Muscle layer of colon (tissue), 2 donors: ENCODE measurements at regions not wholly inside any gene's neighbourhood (a gene's known extent, or its start where the extent isn't known, plus 50 kb on each side); places are given as distances from the start of the nearest gene placed in this dataset.

ENCODE experiments used
- H3K27ac ChIP-seq: one replicate; pipeline ENCODE4 v1.7.0; 2013; ENCODE audit warnings: low read depth, mild to moderate bottlenecking, low read length, moderate library complexity
- H3K27me3 ChIP-seq, 2 donors: one replicate each; pipeline ENCODE4 v1.7.0; 2013; ENCODE audit warnings: low read length in 2 of 2, mild to moderate bottlenecking in 2 of 2; ENCODE audit not compliant: insufficient read depth in 2 of 2, control insufficient read depth in 1 of 2
- H3K36me3 ChIP-seq: one replicate; pipeline ENCODE4 v1.7.0; 2013; ENCODE audit warnings: mild to moderate bottlenecking, low read length; ENCODE audit not compliant: insufficient read depth
- H3K4me1 ChIP-seq: one replicate; pipeline ENCODE4 v1.7.0; 2013; ENCODE audit warnings: mild to moderate bottlenecking, low read length; ENCODE audit not compliant: insufficient read depth
- H3K4me3 ChIP-seq, 2 donors: one replicate each; pipeline ENCODE4 v1.7.0; 2013; ENCODE audit warnings: low read length in 2 of 2, low read depth in 1 of 2, mild to moderate bottlenecking in 1 of 2, moderate library complexity in 1 of 2
- H3K9ac ChIP-seq: one replicate; pipeline ENCODE4 v1.7.0; 2013; ENCODE audit warnings: low read length
- H3K9me3 ChIP-seq: one replicate; pipeline ENCODE4 v1.7.0; 2013; ENCODE audit warnings: mild to moderate bottlenecking, low read length
- donor health status: abdominal sarcoma.
- donor health status: Adenocarcinoma of cecum.

DNA sequence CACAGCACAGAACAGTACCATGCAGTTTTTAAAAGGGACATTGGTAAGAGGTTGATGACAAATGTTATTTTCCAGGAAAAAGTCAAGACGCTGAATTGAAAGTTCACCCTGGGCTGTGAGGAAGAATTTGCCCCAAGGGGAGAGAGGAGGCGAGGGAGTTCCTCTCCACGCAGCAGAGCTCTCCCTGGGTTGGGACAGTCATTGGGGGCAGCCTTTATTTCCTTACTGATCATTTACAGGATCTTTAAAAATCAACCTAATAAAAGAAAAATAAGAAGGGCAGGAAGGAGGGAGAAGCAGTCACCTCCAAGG is 49.9 kb upstream of the WNT7B start:
- Histone ChIP-seq H3K9me3 (no peaks in the 10 kb centered on the region), H3K4me1 (peaks cover 6% of the 10 kb centered on the region), H3K36me3 (no peaks in the 10 kb centered on the region), H3K4me3 (peak overlapping the region; percentile 58 to 62), H3K9ac (peak overlapping the region; percentile 53), H3K27me3 (no peaks in the 10 kb centered on the region), H3K27ac (peak overlapping the region; percentile 56)

DNA sequence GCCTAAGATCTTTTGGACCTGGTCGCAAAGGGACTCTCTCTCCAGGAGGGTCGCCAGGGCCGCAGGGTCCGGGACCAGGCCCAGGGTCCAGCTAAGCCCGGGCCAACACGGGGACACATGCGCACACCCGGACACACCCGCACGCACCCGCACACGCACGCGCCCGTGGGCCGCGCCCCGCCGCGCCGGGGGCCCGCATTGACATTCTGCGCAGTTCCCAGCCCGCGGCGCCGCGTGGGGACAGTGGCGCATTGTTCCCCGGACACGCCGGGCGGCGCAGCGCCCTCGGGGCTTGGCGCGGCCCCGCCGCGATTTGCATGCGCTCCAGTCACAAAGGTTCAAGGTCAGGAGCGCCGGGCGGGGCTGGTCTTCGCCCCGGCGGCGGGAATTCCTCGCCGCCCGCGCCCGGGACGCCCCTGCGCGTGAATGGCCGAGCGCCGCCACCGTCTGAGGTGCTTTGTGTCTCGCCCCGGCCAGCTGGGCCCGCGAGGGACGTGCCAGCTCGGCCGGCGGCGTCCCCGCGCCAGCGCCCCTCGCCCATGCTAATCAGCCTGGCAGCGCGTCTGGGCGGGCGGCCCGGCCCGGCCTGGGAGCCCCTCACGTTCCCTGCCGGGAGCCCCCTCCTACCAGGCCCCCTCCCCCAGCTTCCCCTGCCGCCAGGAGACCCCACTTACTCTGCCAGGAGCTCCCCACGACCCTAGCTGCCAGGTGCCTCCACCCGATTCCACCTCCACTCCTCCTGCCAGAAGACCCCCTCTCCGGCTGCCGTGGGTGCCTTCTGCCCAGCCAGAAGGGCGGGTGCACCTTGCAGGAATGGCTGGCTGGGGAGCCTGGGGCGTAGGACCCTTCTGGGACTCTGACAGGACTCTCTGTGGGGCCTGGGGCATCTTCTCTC is 50.5 kb upstream of the WNT7B start:
- Histone ChIP-seq H3K36me3 (no peaks in the 10 kb centered on the region), H3K4me1 (peaks cover 6% of the 10 kb centered on the region), H3K27me3 (no peaks in the 10 kb centered on the region), H3K9ac (peak overlapping the region; percentile 53), H3K27ac (peak overlapping the region; percentile 56), H3K9me3 (no peaks in the 10 kb centered on the region), H3K4me3 (peak overlapping the region; percentile 58 to 62)

DNA sequence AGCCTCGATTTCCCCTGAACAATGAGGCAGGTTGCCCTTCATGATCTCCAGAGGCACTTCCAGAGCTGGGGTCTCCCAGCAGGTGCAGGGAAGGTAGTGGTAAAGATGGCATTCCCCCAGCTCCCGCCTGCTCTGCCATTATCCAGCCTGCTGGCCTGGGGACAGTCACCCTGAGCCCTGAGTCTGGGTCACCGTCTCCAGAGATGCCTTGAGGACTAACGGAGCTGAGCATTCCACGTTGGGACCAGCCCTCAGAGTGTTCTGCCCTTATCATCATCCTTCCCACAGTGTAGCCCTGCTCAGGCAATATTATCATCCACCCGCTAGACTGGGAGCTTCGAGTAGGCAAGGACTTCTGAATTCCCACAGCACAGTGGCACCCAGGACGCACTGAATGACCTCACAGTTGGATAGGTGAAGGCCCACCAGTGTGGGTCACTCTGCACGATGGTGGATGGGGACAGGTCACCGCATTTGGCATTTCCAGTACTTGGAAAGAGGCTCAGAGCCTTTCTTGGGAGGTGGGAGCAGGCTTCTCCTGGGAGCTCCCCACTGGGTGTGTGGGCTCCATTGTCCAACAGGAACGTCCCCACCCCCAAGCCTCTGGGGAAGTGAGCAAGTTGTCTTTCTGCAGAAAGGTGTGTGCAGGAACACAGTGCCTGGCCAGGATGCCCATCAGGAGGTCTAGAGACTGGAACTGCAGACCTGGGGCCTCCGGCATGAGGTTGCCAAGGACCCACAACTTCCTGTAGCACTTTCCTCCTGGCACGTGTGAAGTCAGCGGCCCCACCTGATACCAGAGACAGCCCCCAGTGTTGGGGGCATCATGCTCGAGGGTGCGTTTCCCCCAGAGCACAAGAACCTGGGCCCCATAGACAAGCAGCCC is 51.4 kb upstream of the WNT7B start:
- peaks cover 6% of the 10 kb centered on the region for H3K4me1 ChIP-seq
- H3K9me3 ChIP-seq: no peaks in the 10 kb centered on the region
- no peak overlapping the region for H3K4me3 ChIP-seq
- no peaks in the 10 kb centered on the region for H3K27me3 ChIP-seq
- no peaks in the 10 kb centered on the region for H3K36me3 ChIP-seq
- H3K9ac ChIP-seq: peak overlapping the region; percentile 15
- peak overlapping the region; percentile 56 for H3K27ac ChIP-seq

DNA sequence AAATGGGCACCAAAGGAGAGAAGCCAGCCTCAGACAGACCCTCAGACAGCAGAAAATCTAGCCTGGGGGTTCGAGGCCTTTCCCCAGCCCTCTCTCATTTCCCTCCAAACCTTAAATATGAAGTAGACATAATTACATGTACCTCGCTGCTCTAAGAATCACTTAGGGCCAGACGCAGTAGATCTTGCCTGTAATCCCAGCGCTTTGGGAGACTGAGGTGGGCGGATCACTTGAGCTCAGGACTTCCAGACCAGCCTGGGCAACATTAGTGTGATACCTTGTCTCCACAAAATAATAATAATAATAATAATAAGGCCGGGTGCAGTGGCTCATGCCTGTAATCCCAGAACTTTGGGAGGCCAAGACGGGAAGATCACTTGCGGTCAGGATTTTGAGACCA is 52.1 kb upstream of the WNT7B start:
- no peak overlapping the region for H3K27ac ChIP-seq
- H3K9ac ChIP-seq: no peak overlapping the region
- peaks cover 6% of the 10 kb centered on the region for H3K4me1 ChIP-seq
- no peaks in the 10 kb centered on the region for H3K27me3 ChIP-seq
- H3K36me3 ChIP-seq: no peaks in the 10 kb centered on the region
- no peaks in the 10 kb centered on the region for H3K9me3 ChIP-seq
- no peak overlapping the region for H3K4me3 ChIP-seq

DNA sequence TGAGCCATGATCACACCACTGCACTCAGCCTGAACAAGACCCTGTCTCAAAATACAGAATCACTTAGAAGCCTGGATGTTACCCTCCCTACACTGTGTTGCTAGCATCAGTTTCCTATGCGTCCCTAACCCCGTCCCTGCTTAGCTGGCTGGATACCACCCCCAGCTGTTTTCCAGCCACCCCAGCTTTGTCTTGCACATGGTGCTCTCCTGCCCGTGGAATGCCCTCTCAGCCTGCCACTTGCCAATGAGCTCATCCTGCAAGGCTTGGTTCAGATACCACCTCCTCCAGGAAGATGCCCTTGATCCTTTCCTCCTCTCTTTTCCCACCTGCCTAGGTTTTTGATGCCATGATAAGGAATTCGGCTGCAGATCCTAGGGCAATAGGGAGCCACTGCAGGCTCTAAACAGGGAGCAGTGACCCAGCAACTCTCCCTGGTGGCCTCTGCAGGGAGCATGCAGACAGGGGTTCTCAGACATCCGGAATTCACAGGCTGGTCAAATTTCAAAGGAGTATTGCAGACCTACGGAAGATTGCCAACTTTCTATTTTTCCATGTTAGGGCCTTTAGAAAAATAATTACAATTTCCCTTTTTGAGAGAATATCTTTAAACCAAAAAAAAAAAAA is 52.7 kb upstream of the WNT7B start:
- Histone ChIP-seq H3K9me3 (no peaks in the 10 kb centered on the region), H3K36me3 (no peaks in the 10 kb centered on the region), H3K4me1 (peaks cover 6% of the 10 kb centered on the region), H3K4me3 (no peak overlapping the region), H3K27me3 (no peaks in the 10 kb centered on the region), H3K27ac (no peak overlapping the region), H3K9ac (no peak overlapping the region)

DNA sequence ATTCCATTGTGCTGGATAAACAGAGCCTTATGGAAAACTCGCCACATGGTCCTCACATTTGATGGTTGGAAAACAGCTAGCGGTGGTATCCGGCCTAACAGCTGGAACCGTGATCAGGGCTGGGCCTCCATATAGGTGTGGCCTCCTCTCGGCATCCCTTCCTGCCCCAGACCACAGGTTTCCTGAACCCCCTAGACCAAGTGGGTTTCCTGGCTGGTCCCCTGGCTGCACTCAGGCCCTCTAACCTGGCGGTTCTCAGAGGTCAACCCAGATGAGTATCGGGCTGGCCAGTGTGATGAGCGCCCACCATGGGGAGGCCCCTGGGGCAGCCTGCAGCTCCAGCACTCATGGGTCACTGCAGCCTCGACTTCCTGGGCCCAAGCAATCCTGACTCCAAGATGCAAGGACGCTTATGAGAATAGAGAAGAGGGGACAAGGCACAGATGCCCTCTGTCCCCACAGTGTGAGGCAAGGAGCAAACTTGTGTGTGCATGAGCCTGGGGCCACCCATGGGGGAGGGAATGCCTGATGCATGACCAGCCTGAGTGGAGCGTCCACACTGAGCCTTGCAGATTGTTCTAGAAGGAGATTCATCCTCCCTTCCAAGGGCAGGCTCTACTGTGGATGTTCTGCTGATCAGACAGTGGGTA is 53.4 kb upstream of the WNT7B start:
- H3K4me1 ChIP-seq: peaks cover 9% of the 10 kb centered on the region
- no peaks in the 10 kb centered on the region for H3K27me3 ChIP-seq
- no peaks in the 10 kb centered on the region for H3K36me3 ChIP-seq
- no peak overlapping the region for H3K4me3 ChIP-seq
- H3K27ac ChIP-seq: no peak overlapping the region
- H3K9ac ChIP-seq: no peak overlapping the region
- H3K9me3 ChIP-seq: no peaks in the 10 kb centered on the region

DNA sequence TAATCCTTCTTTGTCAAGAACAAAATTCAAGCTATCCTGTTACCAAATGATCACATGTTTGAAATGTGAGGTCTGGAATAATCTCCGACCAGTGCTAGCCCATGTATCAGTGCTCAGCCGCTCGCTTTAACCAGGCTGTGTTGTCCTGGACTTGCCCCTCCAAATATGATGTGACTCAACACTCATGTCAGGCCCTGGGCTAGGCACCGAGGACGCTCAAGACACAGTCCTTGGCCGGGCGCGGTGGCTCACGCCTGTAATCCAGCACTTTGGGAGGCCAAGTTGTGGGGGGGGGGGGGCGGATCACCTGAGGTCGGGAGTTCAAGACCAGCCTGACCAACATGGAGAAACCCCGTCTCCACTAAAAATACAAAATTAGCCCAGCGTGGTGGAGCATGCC is 54.1 kb upstream of the WNT7B start:
- no peaks in the 10 kb centered on the region for H3K9me3 ChIP-seq
- H3K36me3 ChIP-seq: no peaks in the 10 kb centered on the region
- no peaks in the 10 kb centered on the region for H3K27me3 ChIP-seq
- no peak overlapping the region for H3K4me3 ChIP-seq
- no peak overlapping the region for H3K9ac ChIP-seq
- peaks cover 9% of the 10 kb centered on the region for H3K4me1 ChIP-seq
- H3K27ac ChIP-seq: no peak overlapping the region

DNA sequence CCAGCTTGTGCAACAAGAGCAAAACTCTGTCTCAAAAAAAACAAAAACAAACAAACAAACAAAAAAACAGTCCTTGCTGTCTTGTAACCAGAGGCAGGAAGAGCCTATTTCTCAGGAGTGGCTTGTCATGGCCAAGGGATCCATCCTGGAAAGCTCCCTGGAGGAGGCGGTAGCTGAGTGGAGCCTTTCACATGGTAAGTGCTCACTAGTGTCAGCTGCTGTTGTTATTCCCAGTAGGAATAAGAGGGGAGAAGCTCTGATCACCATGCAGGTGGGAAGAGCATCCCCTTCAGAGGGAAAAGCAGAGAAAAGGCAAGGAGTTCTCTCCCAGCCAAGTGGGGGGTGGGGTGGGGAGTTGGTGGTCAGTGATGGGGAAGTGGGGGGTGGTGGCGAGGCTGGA is 54.6 kb upstream of the WNT7B start:
- no peak overlapping the region for H3K27ac ChIP-seq

DNA sequence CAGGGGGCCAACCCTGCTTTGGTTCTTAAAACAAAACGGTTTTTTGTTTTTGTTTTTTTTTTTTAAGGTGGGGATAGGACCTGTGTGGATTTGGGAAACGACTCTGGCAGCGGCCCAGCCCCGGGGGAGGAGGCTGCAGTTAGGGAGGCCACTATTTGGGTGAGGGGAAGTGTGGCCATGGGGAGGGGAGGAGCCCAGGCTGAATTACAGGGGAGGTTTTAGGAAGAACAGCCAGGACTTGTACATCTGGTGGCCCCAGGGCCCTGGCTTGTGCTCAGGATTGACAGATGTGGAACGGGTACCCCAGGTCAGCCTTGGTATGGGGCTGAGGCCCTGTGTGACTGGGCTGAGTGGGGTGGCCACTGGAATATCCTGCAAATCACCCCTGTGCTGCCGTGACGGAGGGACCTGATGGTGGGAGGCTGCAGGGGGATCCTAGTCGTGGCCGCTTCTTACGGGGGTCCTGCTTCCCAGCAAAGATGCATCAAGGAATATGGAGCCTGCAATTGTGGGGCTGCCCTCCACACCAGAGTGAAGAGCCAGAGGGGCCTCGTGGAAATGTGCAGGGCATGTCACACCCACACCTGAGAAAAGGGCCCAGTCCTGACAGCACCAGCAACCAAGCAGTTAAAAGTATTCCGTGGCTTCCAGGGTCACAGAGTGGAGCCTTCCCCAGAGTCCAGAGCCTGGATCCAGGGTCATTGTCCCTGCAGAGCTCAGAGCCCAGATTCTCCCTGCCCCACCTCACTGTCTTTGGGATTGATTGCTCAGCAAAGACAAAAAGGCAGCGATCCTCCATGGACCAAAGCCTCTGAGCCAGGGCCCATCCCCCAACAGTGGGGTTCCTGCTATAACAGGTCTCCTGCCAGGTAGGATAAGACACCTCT is 55.2 kb upstream of the WNT7B start:
- H3K36me3 ChIP-seq: no peaks in the 10 kb centered on the region
- H3K4me3 ChIP-seq: no peak overlapping the region
- no peak overlapping the region for H3K27ac ChIP-seq
- no peaks in the 10 kb centered on the region for H3K27me3 ChIP-seq
- H3K4me1 ChIP-seq: peaks cover 13% of the 10 kb centered on the region
- no peaks in the 10 kb centered on the region for H3K9me3 ChIP-seq
- H3K9ac ChIP-seq: no peak overlapping the region

More for the DNA sequence above, 54.6 kb upstream of the WNT7B start:
- no peaks in the 10 kb centered on the region for H3K9me3 ChIP-seq
- no peak overlapping the region for H3K4me3 ChIP-seq
- no peak overlapping the region for H3K9ac ChIP-seq
- H3K36me3 ChIP-seq: no peaks in the 10 kb centered on the region
- H3K27me3 ChIP-seq: no peaks in the 10 kb centered on the region
- H3K4me1 ChIP-seq: peaks cover 12% of the 10 kb centered on the region

DNA sequence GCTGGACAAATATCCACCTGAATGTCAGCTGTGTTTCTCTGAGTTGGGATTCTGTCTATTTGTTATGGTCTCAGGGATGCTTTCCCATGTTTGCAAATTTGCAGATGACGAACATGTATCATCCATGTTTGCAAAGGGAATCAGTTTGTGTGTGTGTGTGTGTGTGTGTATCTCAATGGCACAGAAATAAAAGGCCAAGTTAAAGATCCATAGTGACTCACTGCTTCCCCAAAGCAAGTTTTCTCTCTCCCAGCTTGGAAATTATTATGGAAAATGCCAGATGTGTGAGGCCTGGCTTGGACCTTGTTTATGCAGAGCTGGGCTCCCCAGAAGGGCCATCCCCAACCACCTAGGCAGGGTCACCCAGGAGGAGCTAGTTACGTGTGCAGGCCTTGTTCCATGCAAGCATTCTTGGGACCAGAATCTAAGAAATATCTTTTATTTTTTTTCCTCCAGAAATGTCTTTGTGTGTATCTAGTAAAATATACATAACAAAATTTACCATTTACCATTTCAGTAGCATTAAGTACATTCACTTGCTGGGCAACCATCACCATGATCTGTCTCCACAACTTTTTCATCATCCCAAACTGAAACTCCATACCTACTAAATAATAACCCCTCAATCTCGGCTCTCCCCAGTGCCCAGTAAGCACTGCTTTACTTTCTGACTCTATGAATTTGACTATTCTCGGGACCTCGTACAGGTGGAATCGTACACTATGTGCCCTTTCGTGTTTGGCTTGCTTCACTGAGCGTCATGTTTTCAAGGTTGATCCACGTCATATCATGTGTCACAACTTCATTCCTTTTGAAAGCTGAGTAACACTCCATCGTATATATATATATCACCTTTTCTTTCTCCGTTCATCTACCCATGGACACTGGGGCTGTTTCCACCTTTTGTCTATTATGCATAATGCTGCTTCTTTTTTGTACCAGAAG is 56.6 kb upstream of the WNT7B start:
- no peaks in the 10 kb centered on the region for H3K9me3 ChIP-seq
- H3K27me3 ChIP-seq: no peaks in the 10 kb centered on the region
- H3K4me1 ChIP-seq: peaks cover 14% of the 10 kb centered on the region
- H3K4me3 ChIP-seq: no peak overlapping the region
- no peak overlapping the region for H3K9ac ChIP-seq
- H3K27ac ChIP-seq: no peak overlapping the region
- no peaks in the 10 kb centered on the region for H3K36me3 ChIP-seq
